ENCODE measurements at regions not wholly inside any gene's neighbourhood (a gene's known extent, or its start where the extent isn't known, plus 50 kb on each side); places are given as distances from the start of the nearest gene placed in this dataset.

DNA sequence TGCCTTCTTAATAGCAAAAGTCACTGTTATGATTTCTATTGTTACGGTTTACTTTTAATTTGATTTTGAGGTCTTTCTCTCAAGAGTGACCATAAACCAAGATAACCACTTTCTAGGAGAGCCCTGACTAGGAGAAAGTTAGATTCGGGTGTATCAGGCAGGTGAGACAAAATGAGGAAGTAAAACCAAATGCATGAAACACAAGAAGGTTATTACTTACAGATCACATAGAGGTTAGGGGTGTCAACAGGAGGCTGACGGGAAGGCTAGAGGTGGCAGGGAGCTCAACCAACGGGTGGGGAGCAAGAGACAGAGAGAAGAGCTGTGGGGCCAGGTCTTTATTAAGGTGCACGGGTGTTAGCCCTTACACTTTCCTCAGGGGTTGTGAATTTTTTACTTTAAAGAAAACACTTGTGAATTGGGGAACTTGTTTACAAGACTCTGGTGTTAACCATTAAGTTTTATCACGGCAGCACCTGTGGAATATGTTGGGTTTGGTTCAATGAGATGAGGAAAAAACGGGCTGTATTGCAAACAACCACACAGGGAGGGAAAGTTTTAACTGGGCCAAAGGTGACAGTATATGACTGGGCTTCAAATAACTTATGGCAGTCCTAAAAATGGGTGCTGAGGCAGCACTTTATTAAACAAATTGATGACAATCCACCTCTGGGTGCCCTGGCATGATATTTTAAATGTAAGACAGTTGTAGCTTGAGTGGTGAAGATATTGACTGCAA, 154.9 kb downstream of the SDHAF3 start:
- 32 to 38% methylated on average over 7 of the region's 7 CpGs for WGBS, 2 donors (ENCODE audit: low coverage in 1 of 2)
- no peak overlapping the region for H3K4me3 ChIP-seq
- TF ChIP-seq POLR2AphosphoS5 (IDR thresholded peaks at IDR 0.05) (peak in 1 of 3 donors; percentile 71), EP300 (IDR thresholded peaks at IDR 0.05; ENCODE audit: low read depth) (no peak)
- intact Hi-C loops (cut with DNase I; ENCODE audit: low total_unique reads) = no loop called here
- H3K27ac ChIP-seq = peak overlapping the region; percentile 43 to 82 (median 78)
- no peaks in the 10 kb centered on the region for H3K27me3 ChIP-seq
- peak; percentile 50 for DNase-seq
- H3K36me3 ChIP-seq = no peaks in the 10 kb centered on the region
- H3K9me3 ChIP-seq = no peaks in the 10 kb centered on the region
- peaks cover 0 to 43% (median 11%) of the 10 kb centered on the region in 4 donors for H3K4me1 ChIP-seq
- in situ Hi-C loops (cut with MboI; ENCODE audit: low pct_ligation_motif_present in 1 of 4, low pct_unique_long_range_greater_than_20kb in 1 of 4, low sequenced_read_pairs in 3 of 4) = no loop called here

DNA sequence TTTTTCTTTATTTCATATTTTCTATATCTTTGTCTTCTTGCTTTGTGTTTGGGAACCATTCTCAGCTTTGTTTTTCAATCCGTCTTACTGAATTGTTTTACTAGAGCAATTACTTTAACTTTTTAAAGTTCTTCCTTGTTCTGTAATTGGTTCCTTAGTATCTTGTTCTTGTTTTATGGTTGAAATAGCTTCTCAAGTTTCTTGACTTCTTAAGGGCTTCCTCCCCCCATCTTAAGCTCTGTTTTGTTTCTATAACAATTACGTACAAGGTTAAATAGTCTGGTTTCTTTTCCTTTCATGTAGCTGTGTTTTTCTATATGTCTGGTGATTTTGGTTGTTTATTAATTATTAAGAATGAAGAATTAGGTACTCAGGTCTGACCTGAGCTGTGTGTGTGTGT, 158.0 kb downstream of the SDHAF3 start:
- H3K27me3 ChIP-seq = no peaks in the 10 kb centered on the region
- H3K27ac ChIP-seq = peak overlapping the region; percentile 21 to 68 (median 38)
- no peak overlapping the region for H3K4me3 ChIP-seq
- no peak for DNase-seq
- no peak for TF ChIP-seq EP300 (IDR thresholded peaks at IDR 0.05; ENCODE audit: low read depth)
- TF ChIP-seq POLR2AphosphoS5 (IDR thresholded peaks at IDR 0.05) = no peak
- TF ChIP-seq POLR2A (IDR thresholded peaks at IDR 0.05) = no peak
- TF ChIP-seq, protein P1, sequence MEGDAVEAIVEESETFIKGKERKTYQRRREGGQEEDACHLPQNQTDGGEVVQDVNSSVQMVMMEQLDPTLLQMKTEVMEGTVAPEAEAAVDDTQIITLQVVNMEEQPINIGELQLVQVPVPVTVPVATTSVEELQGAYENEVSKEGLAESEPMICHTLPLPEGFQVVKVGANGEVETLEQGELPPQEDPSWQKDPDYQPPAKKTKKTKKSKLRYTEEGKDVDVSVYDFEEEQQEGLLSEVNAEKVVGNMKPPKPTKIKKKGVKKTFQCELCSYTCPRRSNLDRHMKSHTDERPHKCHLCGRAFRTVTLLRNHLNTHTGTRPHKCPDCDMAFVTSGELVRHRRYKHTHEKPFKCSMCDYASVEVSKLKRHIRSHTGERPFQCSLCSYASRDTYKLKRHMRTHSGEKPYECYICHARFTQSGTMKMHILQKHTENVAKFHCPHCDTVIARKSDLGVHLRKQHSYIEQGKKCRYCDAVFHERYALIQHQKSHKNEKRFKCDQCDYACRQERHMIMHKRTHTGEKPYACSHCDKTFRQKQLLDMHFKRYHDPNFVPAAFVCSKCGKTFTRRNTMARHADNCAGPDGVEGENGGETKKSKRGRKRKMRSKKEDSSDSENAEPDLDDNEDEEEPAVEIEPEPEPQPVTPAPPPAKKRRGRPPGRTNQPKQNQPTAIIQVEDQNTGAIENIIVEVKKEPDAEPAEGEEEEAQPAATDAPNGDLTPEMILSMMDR (IDR thresholded peaks at IDR 0.05) = no peak
- peaks cover 0 to 48% (median 12%) of the 10 kb centered on the region in 4 donors for H3K4me1 ChIP-seq
- WGBS, 2 donors (ENCODE audit: low coverage in 1 of 2) = 31 to 38% methylated on average over 2 of the region's 2 CpGs
- no peaks in the 10 kb centered on the region for H3K36me3 ChIP-seq
- in situ Hi-C loops (cut with MboI; ENCODE audit: low pct_ligation_motif_present in 1 of 4, low pct_unique_long_range_greater_than_20kb in 1 of 4, low sequenced_read_pairs in 3 of 4) = no loop called here
- no peaks in the 10 kb centered on the region for H3K9me3 ChIP-seq
- intact Hi-C loops (cut with DNase I; ENCODE audit: low total_unique reads) = no loop called here

DNA sequence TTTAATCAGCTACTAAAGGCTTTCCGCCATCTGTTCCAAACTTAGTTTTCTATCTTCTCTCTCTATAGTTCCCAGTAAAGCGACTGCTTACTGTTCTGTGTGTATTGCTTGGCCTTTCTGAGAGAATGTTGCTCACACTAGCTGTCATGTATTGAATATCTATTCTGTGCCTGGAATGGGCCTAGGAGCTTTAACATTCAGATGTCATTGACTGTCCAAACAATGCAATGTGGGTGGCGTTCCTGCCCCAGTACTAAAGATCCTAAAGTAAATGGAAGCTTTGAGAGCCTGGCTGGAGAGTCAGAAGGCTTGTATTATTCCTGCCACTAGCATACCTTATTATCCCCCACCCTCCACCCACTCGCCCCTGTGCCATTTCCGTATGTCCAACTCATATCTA, 163.5 kb downstream of the SDHAF3 start:
- in situ Hi-C loops (cut with MboI; ENCODE audit: low pct_ligation_motif_present in 1 of 4, low pct_unique_long_range_greater_than_20kb in 1 of 4, low sequenced_read_pairs in 3 of 4) = no loop called here
- Histone ChIP-seq H3K4me3 (no peak overlapping the region), H3K4me1 (peaks cover 0 to 20% (median 8%) of the 10 kb centered on the region in 4 donors), H3K9me3 (no peaks in the 10 kb centered on the region), H3K27ac (no peak overlapping the region), H3K27me3 (no peaks in the 10 kb centered on the region), H3K36me3 (no peaks in the 10 kb centered on the region)
- DNase-seq = no peak
- TF ChIP-seq, protein P1 (IDR thresholded peaks at IDR 0.05) = no peak
- TF ChIP-seq EP300 (IDR thresholded peaks at IDR 0.05; ENCODE audit: low read depth) (no peak), POLR2A (IDR thresholded peaks at IDR 0.05) (no peak), POLR2AphosphoS5 (IDR thresholded peaks at IDR 0.05) (no peak)
- 85 to 88% methylated on average over 2 to 5 of the region's 5 CpGs for WGBS, 2 donors (ENCODE audit: low coverage in 1 of 2)
- intact Hi-C loops (cut with DNase I; ENCODE audit: low total_unique reads) = no loop called here

DNA sequence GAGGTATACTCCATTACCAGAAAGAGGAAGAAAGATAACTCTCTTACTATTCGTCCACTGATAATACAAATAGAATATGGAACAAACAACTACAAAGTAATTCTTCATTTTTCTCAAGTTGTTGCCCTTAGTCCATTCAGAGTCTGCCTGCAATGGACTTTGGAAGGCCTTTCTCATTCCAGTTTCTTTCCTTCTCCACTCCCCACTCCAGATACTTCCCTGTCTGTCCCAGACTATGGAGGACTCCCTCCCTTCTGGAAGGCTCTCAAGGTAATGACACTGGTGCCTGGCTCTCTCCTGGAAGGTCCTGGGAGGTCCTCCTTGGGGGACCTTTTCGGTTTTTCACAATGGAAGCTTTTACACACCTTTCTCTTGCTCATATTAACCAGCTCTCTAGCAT, 167.8 kb downstream of the SDHAF3 start:
- no peak overlapping the region for H3K27ac ChIP-seq
- DNase-seq = no peak
- in situ Hi-C loops (cut with MboI; ENCODE audit: low pct_ligation_motif_present in 1 of 4, low pct_unique_long_range_greater_than_20kb in 1 of 4, low sequenced_read_pairs in 3 of 4) (no loop called here), intact Hi-C loops (cut with DNase I; ENCODE audit: low total_unique reads) (no loop called here)
- WGBS, 2 donors (ENCODE audit: low coverage in 1 of 2) = 10 to 63% methylated on average over 1 to 2 of the region's 2 CpGs
- peaks cover 0 to 3% (median 0%) of the 10 kb centered on the region in 4 donors for H3K4me1 ChIP-seq
- H3K36me3 ChIP-seq = no peaks in the 10 kb centered on the region
- TF ChIP-seq POLR2AphosphoS5 (IDR thresholded peaks at IDR 0.05) (no peak), EP300 (IDR thresholded peaks at IDR 0.05; ENCODE audit: low read depth) (no peak), POLR2A (IDR thresholded peaks at IDR 0.05) (no peak)
- TF ChIP-seq, protein P1 (IDR thresholded peaks at IDR 0.05) = no peak
- no peak overlapping the region for H3K4me3 ChIP-seq
- no peaks in the 10 kb centered on the region for H3K27me3 ChIP-seq
- peaks cover 0 to 3% of the 10 kb centered on the region in 2 donors for H3K9me3 ChIP-seq

All from transverse colon (tissue), 4 donors.